Astrocyte (in vitro differentiated cells and primary cell): ENCODE measurements at regions not wholly inside any gene's neighbourhood (a gene's known extent, or its start where the extent isn't known, plus 50 kb on each side); places are given as distances from the start of the nearest gene placed in this dataset.

Experiments
- DNase-seq: peaks from one replicate; pipeline ENCODE4 v3.0.0-alpha.2; 2010; ENCODE audit warnings: low read depth
- FAIRE-seq: peaks from 2 replicates; lab custom pipeline; 2011; peaks lifted over from hg19 to GRCh38; lab: Jason Lieb, UNC
- H2AFZ ChIP-seq: 2 replicates; pipeline ENCODE4 v1.6.0; 2012; ENCODE audit warnings: low read depth, low read length, inconsistent platforms
- H3K27ac ChIP-seq: 2 replicates; pipeline ENCODE4 v1.5.1; 2011; ENCODE audit warnings: low read depth, low read length, inconsistent platforms
- H3K27me3 ChIP-seq: 2 replicates; pipeline ENCODE4 v1.6.0; 2011; ENCODE audit warnings: low read length, inconsistent platforms; ENCODE audit not compliant: insufficient read depth
- H3K36me3 ChIP-seq: 2 replicates; pipeline ENCODE4 v1.5.1; 2011; ENCODE audit warnings: low read length, inconsistent platforms; ENCODE audit not compliant: insufficient read depth
- H3K4me1 ChIP-seq: 2 replicates; pipeline ENCODE4 v1.5.1; 2011; ENCODE audit warnings: low read length, inconsistent platforms; ENCODE audit not compliant: insufficient read depth
- H3K4me2 ChIP-seq: 2 replicates; pipeline ENCODE4 v1.6.0; 2012; ENCODE audit warnings: low read length, inconsistent platforms
- H3K4me3 ChIP-seq: 2 replicates; pipeline ENCODE4 v1.5.1; 2011; ENCODE audit warnings: low read depth, mild to moderate bottlenecking, low read length, inconsistent platforms; ENCODE audit not compliant: insufficient read depth
- H3K79me2 ChIP-seq: 2 replicates; pipeline ENCODE4 v1.6.0; 2012; ENCODE audit warnings: mild to moderate bottlenecking, low read length, inconsistent platforms; ENCODE audit not compliant: insufficient read depth
- H3K9ac ChIP-seq: 2 replicates; pipeline ENCODE4 v1.6.0; 2012; ENCODE audit warnings: mild to moderate bottlenecking, low read length, inconsistent platforms
- H3K9me3 ChIP-seq: 2 replicates; pipeline ENCODE4 v1.5.1; 2012; ENCODE audit warnings: low read depth, mild to moderate bottlenecking, low read length, inconsistent platforms; ENCODE audit not compliant: insufficient read depth
- H4K20me1 ChIP-seq: 2 replicates; pipeline ENCODE4 v1.6.0; 2012; ENCODE audit warnings: low read length, inconsistent platforms; ENCODE audit not compliant: insufficient read depth
- H3K27ac Mint-ChIP-seq: one replicate; pipeline ENCODE4 v1.8.0; 2021; ENCODE audit warnings: mild to moderate bottlenecking, mixed read lengths; ENCODE audit not compliant: unreplicated experiment
- H3K27me3 Mint-ChIP-seq: one replicate; pipeline ENCODE4 v1.8.0; 2021; ENCODE audit warnings: low read depth, mixed read lengths; ENCODE audit not compliant: unreplicated experiment
- H3K36me3 Mint-ChIP-seq: one replicate; pipeline ENCODE4 v1.8.0; 2021; ENCODE audit warnings: low read depth, mixed read lengths; ENCODE audit not compliant: unreplicated experiment
- H3K4me1 Mint-ChIP-seq: one replicate; pipeline ENCODE4 v1.8.0; 2021; ENCODE audit warnings: low read depth, mixed read lengths; ENCODE audit not compliant: unreplicated experiment
- H3K4me3 Mint-ChIP-seq: one replicate; pipeline ENCODE4 v1.8.0; 2021; ENCODE audit warnings: mild to moderate bottlenecking, moderate library complexity, mixed read lengths; ENCODE audit not compliant: unreplicated experiment
- H3K9me3 Mint-ChIP-seq: one replicate; pipeline ENCODE4 v1.8.0; 2021; ENCODE audit warnings: mild to moderate bottlenecking, mixed read lengths; ENCODE audit not compliant: unreplicated experiment
- CTCF ChIP-seq: IDR thresholded peaks from 2 replicates; pipeline ENCODE4 v1.5.1; 2011; ENCODE audit warnings: low read depth, mild to moderate bottlenecking, inconsistent platforms, low read length, moderate library complexity; ENCODE audit not compliant: insufficient read depth
- EZH2 ChIP-seq: IDR thresholded peaks from 2 replicates; pipeline ENCODE4 v1.6.1; 2012; ENCODE audit warnings: mild to moderate bottlenecking, low read length, inconsistent platforms; ENCODE audit not compliant: insufficient read depth

DNA sequence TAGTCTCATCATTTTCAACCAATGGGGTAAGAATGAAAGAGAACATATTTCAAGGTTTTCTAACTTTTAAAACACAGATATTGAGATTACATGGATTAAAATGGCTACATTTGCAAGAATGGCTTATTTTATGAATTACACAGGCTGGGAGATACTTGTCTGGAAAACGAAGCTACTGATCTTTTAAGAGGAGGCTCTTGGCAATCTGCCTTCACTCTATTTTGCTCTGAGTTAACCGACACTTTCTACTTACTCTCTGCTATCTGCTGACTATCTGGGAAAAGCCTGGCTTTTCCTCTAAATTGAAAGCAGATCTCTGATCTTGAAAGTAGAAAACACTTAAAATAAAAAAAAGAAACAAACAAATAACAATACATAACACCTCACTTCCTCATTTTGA, 325.4 kb upstream of the LINC00305 start:
- Mint-ChIP-seq H3K27me3 (no peaks in the 10 kb centered on the region), H3K36me3 (no peaks in the 10 kb centered on the region), H3K9me3 (no peaks in the 10 kb centered on the region), H3K4me1 (no peaks in the 10 kb centered on the region), H3K27ac (no peak overlapping the region), H3K4me3 (no peak overlapping the region)
- H3K9ac ChIP-seq, result no peak overlapping the region
- H3K79me2 ChIP-seq, result no peaks in the 10 kb centered on the region
- H3K36me3 ChIP-seq, result no peaks in the 10 kb centered on the region
- no peak overlapping the region for H3K4me3 ChIP-seq
- no peaks in the 10 kb centered on the region for H3K27me3 ChIP-seq
- H2AFZ ChIP-seq, result no peak overlapping the region
- no peaks in the 10 kb centered on the region for H4K20me1 ChIP-seq
- TF ChIP-seq CTCF (no peak), EZH2 (no peak)
- no peaks in the 10 kb centered on the region for H3K4me1 ChIP-seq
- no peaks in the 10 kb centered on the region for H3K9me3 ChIP-seq
- no peak overlapping the region for H3K27ac ChIP-seq
- FAIRE-seq (no peak), DNase-seq (no peak)
- H3K4me2 ChIP-seq, result no peak overlapping the region

- Mint-ChIP-seq H3K27me3 (no peaks in the 10 kb centered on the region), H3K27ac (no peak overlapping the region), H3K9me3 (peaks cover 2% of the 10 kb centered on the region), H3K4me3 (no peak overlapping the region), H3K4me1 (peaks cover 3% of the 10 kb centered on the region), H3K36me3 (no peaks in the 10 kb centered on the region)
- DNase-seq, result no peak
- Histone ChIP-seq H3K9me3 (no peaks in the 10 kb centered on the region), H3K27ac (no peak overlapping the region), H3K4me3 (no peak overlapping the region), H3K36me3 (no peaks in the 10 kb centered on the region), H3K4me1 (no peaks in the 10 kb centered on the region), H2AFZ (no peak overlapping the region), H4K20me1 (no peaks in the 10 kb centered on the region), H3K27me3 (no peaks in the 10 kb centered on the region), H3K9ac (no peak overlapping the region), H3K79me2 (no peaks in the 10 kb centered on the region), H3K4me2 (no peak overlapping the region)
- no peak for TF ChIP-seq CTCF
- no peak for TF ChIP-seq EZH2
- FAIRE-seq, result no peak
Measured at GRCh38 chr18:64449434-64449833, 300.5 kb upstream of the LINC00305 start.

- no peak overlapping the region for H3K4me3 Mint-ChIP-seq
- H4K20me1 ChIP-seq, result no peaks in the 10 kb centered on the region
- no peaks in the 10 kb centered on the region for H3K79me2 ChIP-seq
- H3K27ac Mint-ChIP-seq, result no peak overlapping the region
- H3K4me1 ChIP-seq, result no peaks in the 10 kb centered on the region
- H3K27ac ChIP-seq, result no peak overlapping the region
- FAIRE-seq, result no peak
- no peak overlapping the region for H3K4me3 ChIP-seq
- H3K4me2 ChIP-seq, result no peak overlapping the region
- H3K9ac ChIP-seq, result no peak overlapping the region
- no peak overlapping the region for H2AFZ ChIP-seq
- no peaks in the 10 kb centered on the region for H3K36me3 ChIP-seq
- no peak for TF ChIP-seq CTCF
- H3K4me1 Mint-ChIP-seq, result peaks cover 3% of the 10 kb centered on the region
- H3K9me3 ChIP-seq, result no peaks in the 10 kb centered on the region
- H3K9me3 Mint-ChIP-seq, result no peaks in the 10 kb centered on the region
- DNase-seq, result no peak
- H3K27me3 Mint-ChIP-seq, result no peaks in the 10 kb centered on the region
- no peaks in the 10 kb centered on the region for H3K27me3 ChIP-seq
- H3K36me3 Mint-ChIP-seq, result no peaks in the 10 kb centered on the region
Measured at GRCh38 chr18:64444819-64445218, 295.9 kb upstream of the LINC00305 start.
